Dermis blood vessel endothelial cell (primary cell): ENCODE measurements at regions not wholly inside any gene's neighbourhood (a gene's known extent, or its start where the extent isn't known, plus 50 kb on each side); places are given as distances from the start of the nearest gene placed in this dataset.

Experiments used
- DNase-seq: peaks from one replicate; pipeline ENCODE4 v3.0.0; 2010

- no peak for DNase-seq
Measured at GRCh38 chr13:36493046-36493445, 60.8 kb downstream of the CCNA1 start.

- no peak for DNase-seq
Measured at GRCh38 chr13:36495431-36495830, 63.1 kb downstream of the CCNA1 start.

GRCh38 chr13:36509369-36509768, 77.1 kb downstream of the CCNA1 start:
- no peak for DNase-seq

- DNase-seq = no peak
Measured at GRCh38 chr13:36512771-36513170, 80.5 kb downstream of the CCNA1 start.

GRCh38 chr13:36513266-36513665, 81.0 kb downstream of the CCNA1 start:
- peak; percentile 29 for DNase-seq

- DNase-seq = no peak
Measured at GRCh38 chr13:36515466-36515865, 83.2 kb downstream of the CCNA1 start.

GRCh38 chr13:36516225-36516624, 83.9 kb downstream of the CCNA1 start:
- DNase-seq = no peak

- no peak for DNase-seq
Measured at GRCh38 chr13:36518707-36519106, 86.4 kb downstream of the CCNA1 start.

- DNase-seq = no peak
Measured at GRCh38 chr13:36519432-36519831, 87.1 kb downstream of the CCNA1 start.

- DNase-seq = no peak
Measured at GRCh38 chr13:36520111-36520510, 87.8 kb downstream of the CCNA1 start.

GRCh38 chr13:36526897-36527296, 94.6 kb downstream of the CCNA1 start:
- DNase-seq = no peak

GRCh38 chr13:36528105-36528504, 95.8 kb downstream of the CCNA1 start:
- DNase-seq = no peak

GRCh38 chr13:36530050-36530789, 97.9 kb downstream of the CCNA1 start:
- DNase-seq = peak; percentile 40

- peak; percentile 1 for DNase-seq
Measured at GRCh38 chr13:36530861-36531590, 98.7 kb downstream of the CCNA1 start.

- DNase-seq = peak; percentile 78
Measured at GRCh38 chr13:36531746-36532486, 99.6 kb downstream of the CCNA1 start.

GRCh38 chr13:36533806-36534205, 101.5 kb downstream of the CCNA1 start:
- DNase-seq = peak; percentile 94

- no peak for DNase-seq
Measured at GRCh38 chr13:36536546-36536945, 104.3 kb downstream of the CCNA1 start.

GRCh38 chr13:36543671-36544070, 111.4 kb downstream of the CCNA1 start:
- DNase-seq = no peak

GRCh38 chr13:36548129-36548528, 115.8 kb downstream of the CCNA1 start:
- no peak for DNase-seq

GRCh38 chr13:36549126-36549702, 116.9 kb downstream of the CCNA1 start:
- no peak for DNase-seq

- DNase-seq = no peak
Measured at GRCh38 chr13:36549755-36550154, 117.5 kb downstream of the CCNA1 start.

GRCh38 chr13:36550177-36550576, 117.9 kb downstream of the CCNA1 start:
- no peak for DNase-seq

GRCh38 chr13:36551445-36551844, 119.2 kb downstream of the CCNA1 start:
- DNase-seq = no peak
